ENCODE measurements at regions not wholly inside any gene's neighbourhood (a gene's known extent, or its start where the extent isn't known, plus 50 kb on each side); places are given as distances from the start of the nearest gene placed in this dataset.

DNA sequence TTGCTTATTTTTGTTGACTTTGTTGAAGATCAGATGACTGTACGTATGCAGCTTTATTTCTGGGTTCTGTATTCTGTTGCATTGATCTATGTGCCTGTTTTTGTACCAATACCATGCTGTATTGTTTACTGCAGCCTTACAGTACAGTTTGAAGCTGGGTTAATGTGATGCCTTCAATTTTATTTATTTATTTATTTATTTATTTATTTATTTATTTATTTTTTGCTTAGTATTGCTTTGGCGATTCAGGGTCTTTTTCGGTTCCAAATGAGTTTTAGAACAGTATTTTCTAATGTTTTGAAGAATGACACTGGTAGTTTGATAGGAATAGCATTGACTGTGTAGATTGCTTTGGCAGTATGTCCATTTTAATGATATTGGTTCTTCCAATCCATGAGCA lies 210.3 kb downstream of the EPM2A start:
- no peak for DNase-seq (ENCODE audit: low read depth in 3 of 3, low spot score in 2 of 3)

DNA sequence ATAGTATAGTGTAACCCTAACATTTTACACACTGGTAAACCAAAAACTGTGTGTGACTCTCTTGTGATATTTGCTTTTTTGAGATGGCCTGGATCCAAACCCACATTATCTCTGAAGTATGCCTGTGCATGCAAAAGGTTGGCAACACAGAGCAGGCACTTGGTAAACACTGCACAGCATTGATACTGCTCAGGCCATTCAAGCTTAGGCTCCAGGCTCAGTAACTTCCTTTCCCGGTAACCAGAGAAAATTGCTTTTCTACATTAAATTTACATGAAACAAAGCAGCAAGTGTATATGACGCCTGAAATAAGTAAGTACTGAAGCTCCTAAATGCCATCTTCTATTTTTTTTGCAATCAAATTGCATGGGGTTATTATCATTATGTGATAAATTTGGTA lies 205.7 kb downstream of the EPM2A start:
- DNase-seq (ENCODE audit: low read depth in 3 of 3, low spot score in 2 of 3), result no peak

DNA sequence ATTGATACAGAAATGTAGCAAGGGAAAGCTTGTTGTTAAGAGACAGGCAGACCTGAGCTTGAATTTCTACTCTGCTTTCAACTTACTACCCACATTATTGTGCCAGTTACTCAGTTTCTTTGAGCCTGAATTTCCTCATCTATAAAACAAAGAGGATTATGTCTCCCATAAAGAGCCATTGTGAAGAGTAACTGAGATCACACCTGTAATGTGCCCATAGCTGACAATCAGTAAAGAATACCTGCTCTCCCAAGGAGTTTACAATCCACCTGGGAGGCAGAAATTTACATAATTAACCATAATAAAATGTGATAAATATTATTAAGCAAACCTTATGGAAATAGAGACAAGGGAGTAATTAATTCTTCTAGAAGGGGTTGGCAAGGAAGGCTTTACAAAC lies 204.9 kb downstream of the EPM2A start:
- DNase-seq (ENCODE audit: low read depth in 3 of 3, low spot score in 2 of 3), result no peak

DNA sequence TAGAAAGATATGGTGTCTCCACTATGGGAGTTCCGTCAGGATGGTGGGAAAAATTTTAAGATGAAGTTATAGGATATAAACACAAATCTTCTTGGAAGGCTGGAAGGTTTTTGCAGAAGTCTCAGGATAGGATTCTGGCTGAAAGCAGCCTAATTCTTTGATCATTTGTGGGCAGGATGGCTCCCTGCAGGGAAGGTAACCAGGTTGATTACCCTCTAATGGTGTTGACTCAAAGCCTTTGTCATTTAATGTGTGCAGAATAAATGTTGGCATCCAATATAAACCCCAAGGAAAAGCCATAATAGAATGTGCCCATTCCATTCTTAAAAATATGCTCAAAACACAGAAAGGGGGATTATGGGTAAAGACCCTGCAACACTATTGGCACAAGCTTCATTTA lies 204.3 kb downstream of the EPM2A start:
- no peak for DNase-seq (ENCODE audit: low read depth in 3 of 3, low spot score in 2 of 3)

DNA sequence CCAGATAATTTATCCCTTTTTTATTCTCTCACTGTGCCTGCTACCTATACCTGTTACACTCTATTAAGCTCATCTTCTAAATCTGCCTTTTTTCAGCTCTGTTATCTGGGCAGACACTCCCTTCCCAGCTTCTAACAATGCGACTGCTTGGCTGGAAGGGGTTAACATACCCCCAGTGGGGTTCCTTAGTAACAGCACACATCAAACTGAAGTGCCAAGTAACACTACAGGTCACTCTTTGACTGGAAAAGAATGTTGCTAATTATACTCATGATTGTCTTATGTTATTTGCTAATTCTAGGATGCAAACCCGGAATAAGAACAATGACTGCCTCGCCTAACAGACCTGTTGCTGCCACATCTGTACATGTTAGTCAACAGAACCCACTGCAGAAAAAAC lies 203.5 kb downstream of the EPM2A start:
- DNase-seq (ENCODE audit: low read depth in 3 of 3, low spot score in 2 of 3), result no peak

DNA sequence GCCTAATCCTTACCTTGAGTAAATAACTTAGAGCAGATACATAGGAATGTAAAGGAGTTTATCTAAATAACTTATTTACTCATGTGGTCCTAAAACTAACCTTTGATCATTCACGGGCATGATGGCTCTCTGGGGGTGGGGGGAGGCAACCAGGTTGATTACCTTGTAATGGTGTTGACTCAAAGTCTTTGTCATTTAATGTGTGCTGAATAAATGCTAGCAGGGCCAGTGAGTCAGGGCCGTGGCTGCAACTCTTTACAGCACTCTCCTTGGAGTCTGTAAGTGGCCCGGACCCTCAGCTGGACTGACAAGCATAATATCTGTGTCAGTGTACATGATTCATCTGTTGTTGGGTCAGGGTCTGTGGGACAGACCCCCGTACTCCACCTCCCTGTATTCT lies 203.0 kb downstream of the EPM2A start:
- no peak for DNase-seq (ENCODE audit: low read depth in 3 of 3, low spot score in 2 of 3)

DNA sequence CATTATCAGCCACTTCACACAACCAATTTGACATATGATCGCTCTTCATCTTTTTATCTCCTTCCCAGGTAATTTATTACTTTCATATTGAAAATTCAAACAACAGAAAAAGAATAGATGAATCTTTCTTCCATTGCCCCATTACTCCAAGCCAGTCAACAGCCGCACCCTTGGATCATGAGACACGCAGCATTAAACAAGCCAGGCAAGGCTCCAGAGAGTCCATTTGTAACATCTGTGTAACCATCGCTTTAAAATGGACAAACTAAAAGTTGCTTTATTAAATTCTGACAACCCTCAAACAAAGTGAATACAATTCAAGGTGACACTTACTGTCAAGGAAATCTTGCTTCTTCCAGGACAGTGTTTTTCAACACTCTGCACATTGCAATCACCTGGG lies 200.3 kb downstream of the EPM2A start:
- no peak for DNase-seq (ENCODE audit: low read depth in 3 of 3, low spot score in 2 of 3)

DNA sequence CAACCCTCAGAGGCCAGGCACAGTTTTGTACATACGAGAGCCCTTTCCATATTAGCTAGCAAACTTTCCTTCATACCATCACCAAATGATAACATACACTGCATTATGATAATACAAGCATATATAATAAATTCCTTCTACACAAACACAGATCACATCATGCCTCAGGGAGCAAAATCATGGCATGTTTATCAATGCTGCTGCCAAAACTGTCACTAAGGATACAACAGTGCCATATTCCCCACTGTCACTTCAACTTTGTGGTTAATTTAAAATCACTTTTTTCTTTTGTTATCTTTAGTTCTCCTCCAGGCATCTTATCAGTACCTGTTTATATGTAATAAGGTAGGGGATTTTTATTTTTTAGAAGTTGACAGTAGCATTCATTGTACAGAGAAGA lies 196.3 kb downstream of the EPM2A start:
- DNase-seq (ENCODE audit: low read depth in 3 of 3, low spot score in 2 of 3), result no peak

DNA sequence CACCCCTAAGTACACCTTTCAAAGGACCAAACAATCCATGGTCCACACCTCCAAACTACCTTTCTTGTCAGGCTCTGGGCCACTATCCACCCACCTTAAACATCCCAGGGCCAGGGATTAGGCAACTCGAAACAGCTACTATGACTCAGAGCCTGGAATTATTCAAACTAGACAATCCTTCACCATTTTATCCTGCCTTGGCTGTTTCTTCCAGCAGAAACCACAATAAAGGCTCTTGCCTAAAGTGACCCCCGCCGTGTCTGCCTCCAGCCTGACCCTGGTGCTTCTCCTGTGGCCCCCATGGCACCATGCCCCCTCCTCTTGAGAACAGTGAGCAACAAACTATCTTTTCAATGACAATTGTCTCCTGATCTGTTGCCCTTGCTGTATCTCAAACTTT lies 195.5 kb downstream of the EPM2A start:
- no peak for DNase-seq (ENCODE audit: low read depth in 3 of 3, low spot score in 2 of 3)

DNA sequence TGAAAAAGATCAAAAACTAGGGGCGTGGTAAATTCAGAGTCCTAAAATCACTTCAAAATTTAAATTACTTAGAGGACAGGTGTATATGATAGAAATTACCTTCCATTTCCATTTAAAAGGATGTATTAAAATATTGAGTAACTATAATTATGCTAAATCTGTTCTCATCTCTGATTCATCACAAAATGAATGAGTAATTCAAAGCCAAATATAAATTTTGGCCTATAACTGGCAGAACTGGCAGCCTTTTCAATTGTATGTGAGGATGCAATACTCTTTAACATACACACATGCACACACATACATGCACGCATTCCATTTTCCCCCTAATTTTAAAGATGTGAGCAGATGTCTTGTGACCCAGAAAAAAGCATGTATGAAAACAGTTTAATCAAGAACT lies 194.6 kb downstream of the EPM2A start:
- no peak for DNase-seq (ENCODE audit: low read depth in 3 of 3, low spot score in 2 of 3)

DNA sequence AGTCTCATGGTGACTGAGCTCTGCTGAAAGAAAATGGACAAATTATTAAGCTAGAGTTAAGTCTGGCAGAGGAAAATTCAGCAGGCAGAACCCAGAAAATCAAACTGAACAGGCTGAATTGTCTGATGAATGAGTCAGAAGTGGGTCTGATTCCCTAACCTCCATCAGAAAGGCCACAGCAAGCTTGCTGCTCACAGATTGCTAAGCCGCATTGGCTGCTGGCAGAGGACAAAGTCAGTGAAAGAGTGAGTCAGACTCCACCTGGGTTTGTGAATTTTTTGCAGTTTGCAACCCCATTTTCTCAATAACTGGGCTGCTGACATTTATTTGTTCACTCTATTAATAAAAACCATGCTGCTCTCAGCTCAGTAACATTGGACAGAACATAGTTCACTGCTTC lies 191.3 kb downstream of the EPM2A start:
- no peak for DNase-seq (ENCODE audit: low read depth in 3 of 3, low spot score in 2 of 3)

DNA sequence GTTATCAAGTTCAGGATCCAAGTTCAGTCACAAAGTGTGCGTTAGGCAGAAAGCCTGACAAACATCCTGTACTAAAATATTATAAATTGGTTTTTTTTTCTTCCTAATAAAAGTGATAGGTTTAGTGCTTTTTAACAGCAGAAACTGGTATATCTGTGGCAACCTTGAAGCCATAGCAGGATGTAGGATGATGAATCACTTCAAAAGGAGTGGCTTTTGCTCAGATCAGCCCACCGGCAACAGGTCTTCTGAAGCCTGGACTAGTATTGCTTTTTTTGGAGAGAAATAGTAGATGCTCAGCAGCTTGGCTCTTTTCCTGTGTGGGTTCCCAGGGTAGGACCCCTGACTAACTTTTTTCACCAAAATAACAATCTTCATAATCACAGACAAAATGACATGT lies 190.8 kb downstream of the EPM2A start:
- no peak for DNase-seq (ENCODE audit: low read depth in 3 of 3, low spot score in 2 of 3)

DNA sequence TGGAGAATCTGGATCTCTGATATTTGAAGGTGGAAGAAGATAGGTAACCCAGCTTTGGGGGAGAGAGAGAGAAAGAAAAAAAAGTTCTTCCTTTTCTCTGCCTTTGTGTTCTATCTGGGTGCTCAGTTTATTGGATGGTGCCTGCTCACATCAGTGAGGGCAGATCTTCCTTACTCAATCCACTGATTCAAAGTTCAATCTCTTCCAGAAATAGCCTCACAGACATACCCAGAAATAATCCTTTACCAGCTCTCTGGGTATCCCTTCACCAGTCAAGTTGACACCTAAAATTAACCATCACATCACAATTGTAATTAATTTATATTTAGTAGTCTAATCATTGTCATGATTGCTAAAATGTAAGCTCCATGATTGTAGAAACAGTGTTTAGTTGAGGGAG lies 189.1 kb downstream of the EPM2A start:
- DNase-seq (ENCODE audit: low read depth in 3 of 3, low spot score in 2 of 3), result no peak

DNA sequence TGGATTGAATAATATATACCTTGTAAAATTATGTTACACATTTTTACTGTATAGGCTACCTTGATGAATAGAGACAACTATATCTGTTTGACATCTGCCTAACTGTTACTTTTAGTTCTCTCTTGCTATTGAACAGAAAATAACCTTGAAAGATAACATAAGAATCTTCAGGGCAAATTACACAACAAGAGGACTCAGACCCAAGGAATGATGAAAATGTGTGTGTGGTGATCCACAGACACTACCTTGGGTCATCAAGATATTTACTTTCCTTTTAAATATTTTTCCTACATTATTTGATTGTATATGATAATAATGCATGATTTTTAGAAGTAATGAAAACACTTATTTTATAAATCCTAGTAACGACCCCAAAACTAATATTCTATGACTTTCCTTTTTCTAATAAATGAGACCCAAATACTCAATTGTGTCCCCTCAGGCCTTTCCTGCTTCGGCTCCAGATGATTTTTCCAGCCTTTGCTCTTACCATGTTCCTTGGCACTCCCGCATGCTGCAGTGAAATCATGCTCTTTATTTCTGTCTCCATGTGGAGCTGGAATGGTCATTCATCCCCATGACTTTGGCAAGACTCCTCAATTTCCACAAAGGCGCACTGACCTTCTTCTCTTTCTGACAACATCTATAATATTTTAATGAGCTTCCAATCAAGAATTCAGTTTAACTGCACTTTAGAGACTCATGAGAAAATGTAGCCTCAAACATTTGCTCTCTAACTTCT lies 187.6 kb downstream of the EPM2A start:
- DNase-seq (ENCODE audit: low read depth in 3 of 3, low spot score in 2 of 3), result no peak

DNA sequence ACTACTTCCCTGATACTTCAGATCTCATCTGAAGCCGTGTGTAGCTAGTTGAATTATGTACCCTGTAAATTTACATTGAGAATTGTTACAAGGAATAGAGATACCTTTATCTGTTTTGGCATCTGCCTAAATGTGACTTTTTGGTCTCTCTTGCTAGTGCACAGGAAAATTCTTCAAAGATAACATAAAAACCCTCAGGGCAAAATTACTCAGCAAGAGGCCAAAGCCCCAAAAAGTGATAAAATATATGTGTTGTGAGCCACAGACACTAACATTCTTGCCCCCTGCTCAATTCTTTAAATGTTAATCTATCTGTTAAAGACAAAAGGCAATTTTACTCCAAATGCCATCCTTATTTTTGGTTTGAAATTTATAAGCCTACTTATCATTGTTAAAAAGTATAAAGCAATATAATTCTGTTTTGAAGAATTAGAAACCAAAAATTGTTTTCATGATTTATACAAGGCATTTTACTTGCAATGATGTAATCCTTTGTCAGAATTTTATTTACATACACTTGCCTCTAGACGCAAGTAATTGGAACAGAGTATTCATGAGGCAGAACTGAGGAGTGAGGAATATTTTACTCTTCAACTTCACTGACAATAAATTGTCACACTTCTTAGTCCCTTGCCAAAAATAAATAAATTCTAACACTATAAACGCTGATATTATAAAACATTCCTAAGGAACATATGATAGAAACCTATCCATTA lies 186.2 kb downstream of the EPM2A start:
- DNase-seq (ENCODE audit: low read depth in 3 of 3, low spot score in 2 of 3), result no peak

DNA sequence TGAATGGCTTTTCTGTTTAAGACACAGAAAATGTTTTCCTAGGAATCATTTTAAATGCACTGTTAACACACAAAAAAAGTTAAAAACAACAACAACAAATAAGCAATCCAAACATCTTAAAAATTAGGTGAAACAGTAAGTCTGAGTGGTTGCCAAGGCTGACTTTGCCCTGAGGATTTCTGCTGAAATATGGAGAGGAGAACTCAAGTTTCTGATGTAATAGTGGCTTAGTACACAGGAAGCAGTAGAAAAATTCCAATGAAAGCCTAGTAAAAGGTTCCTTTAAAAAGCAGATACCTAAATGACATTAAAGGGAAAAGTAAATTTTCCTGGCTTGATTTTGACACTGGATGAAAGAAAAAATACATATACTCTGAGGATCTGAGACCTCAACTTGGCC lies 184.2 kb downstream of the EPM2A start:
- DNase-seq (ENCODE audit: low read depth in 3 of 3, low spot score in 2 of 3), result no peak

DNA sequence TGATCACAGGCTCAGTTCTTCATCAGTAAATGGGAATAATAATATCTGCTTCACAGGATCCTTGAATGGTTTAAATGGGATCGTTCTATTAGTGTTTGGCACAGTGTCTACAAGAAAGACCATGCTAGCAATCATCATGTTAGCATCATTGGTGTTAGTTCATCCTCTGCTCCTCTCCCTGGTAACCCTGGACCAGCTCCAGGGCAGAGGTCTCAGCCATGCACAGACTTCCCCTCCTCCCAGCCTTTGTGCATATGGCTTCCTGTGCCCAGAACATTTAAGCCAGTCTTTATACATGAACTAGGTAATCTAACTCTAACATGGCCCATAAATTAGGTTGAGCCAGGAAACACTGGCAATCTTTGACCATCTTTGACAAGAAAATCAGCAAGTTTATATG lies 180.2 kb downstream of the EPM2A start:
- no peak for DNase-seq (ENCODE audit: low read depth in 3 of 3, low spot score in 2 of 3)

DNA sequence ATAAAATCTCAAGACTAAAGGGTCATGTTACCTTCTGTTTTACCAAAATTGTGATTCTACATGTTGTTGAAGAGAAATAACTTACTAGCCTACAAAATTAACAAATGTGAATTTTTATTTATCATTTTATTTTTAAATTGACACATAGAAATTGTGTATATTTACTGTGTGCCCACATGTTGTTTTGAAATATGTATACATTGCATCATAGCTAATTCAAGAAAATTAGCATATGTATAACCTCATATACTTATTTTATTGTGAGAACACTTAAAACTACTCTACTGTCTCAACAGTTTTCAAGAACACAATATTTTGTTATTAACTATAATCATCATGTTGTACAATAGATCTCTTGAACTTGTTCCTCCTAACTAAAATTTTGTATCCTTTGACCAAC lies 177.8 kb downstream of the EPM2A start:
- DNase-seq (ENCODE audit: low read depth in 3 of 3, low spot score in 2 of 3), result no peak

DNA sequence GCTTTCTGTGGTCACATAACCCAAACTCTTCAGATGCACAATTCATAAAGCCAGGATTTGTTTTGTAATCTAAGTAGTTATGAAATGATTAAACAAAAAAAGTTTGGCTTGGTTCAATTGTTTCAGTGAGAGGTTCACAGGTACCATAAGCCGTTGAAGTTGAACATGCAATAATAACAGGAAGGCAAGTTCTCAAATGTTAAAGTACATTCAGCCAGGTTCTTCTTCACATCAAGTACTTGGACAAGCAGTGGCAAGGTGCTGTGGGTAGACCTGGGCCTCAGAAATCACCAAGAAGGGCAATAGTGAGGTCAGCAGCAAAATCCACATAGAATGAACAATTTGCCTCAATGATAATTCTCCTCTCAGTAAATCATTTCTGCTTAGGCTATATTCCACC lies 175.5 kb downstream of the EPM2A start:
- no peak for DNase-seq (ENCODE audit: low read depth in 3 of 3, low spot score in 2 of 3)

DNA sequence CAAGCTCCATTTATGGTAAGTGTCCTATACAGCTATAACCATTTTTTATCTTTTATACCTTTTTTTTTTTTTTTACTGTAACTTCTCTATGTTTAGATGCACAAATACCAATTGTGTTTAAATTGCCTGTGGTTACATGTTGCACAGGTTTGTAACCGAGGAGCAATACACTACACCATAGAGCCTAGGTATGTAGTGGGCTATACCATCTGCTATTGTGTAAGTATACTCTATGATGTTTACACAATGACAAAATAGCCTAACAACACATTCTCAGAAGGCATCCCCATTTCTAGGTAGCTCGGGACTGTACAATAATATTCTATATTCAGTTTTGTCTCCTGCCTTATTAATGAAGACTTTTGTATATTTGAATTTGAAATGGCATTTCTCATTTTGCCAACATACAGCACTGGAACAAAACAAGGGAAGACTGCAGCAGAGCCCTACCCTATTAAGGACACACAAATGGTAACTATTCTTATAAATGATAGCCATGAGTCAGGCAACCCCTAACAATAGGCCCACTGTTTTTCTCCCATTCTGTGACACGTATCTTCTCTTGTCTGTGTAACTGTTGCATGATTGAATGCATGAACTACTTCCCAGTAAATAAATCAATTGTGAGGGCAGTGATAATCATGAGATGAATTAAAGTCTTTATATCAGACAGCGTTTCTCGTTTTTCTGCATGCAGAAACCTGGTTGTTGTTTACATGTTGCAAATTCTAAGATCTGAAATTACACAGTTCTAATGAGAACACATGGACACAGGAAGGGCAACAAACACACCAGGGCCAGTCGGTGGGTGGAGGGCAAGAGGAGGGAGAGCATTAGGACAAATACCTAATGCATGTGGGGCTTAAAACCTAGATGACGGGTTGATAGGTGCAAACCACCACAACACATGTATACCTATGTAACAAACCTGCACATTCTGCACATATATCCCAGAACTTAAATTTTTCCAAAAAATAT lies 173.9 kb downstream of the EPM2A start:
- no peak for DNase-seq (ENCODE audit: low read depth in 3 of 3, low spot score in 2 of 3)

DNA sequence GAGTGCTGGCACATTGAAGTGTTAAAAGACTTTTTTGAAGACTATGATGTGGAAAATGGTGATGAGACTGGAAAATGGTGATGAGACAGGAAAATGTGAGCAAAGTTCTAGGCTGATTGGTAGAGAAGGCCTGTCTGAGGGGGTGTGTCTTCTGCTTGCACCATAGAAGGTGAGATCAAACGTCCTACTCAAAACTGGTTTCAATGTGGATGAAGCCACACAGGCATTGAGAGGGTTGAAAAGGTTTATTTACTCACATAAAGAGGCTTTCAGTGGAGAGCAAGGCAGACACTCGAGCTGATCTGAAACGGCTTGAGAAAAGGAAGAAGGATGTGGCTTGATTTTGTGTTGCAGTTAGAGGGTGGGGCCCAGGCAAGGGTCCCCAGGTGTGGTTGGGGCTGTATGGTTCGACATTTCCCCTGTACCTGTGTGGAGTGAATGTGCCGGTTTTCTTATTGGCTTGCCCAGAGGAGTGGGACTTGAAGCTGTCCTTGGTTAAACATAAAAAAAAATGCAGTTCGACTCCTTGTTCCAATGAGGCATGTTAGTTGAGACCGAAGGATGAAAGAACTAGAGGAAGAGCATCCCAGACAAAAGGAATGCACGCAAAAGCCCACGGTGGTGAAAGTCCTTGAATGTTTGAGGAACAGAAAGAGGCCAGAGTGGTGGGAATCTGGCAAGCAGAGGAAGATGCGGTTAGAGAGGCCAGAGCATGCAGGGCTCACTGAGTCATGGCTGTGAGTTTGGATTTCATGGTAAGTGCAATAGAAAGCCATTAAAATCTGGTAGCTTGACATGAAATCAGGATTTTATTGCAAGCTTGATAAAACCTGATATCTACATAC lies 172.3 kb downstream of the EPM2A start:
- no peak for DNase-seq (ENCODE audit: low read depth in 3 of 3, low spot score in 2 of 3)
